SK-N-DZ (cell line): ENCODE measurements at regions not wholly inside any gene's neighbourhood (a gene's known extent, or its start where the extent isn't known, plus 50 kb on each side); places are given as distances from the start of the nearest gene placed in this dataset.

ENCODE experiments used
- DNase-seq: peaks from one replicate; pipeline ENCODE4 v3.0.0-alpha.2; 2015; ENCODE audit warnings: low spot score

DNA sequence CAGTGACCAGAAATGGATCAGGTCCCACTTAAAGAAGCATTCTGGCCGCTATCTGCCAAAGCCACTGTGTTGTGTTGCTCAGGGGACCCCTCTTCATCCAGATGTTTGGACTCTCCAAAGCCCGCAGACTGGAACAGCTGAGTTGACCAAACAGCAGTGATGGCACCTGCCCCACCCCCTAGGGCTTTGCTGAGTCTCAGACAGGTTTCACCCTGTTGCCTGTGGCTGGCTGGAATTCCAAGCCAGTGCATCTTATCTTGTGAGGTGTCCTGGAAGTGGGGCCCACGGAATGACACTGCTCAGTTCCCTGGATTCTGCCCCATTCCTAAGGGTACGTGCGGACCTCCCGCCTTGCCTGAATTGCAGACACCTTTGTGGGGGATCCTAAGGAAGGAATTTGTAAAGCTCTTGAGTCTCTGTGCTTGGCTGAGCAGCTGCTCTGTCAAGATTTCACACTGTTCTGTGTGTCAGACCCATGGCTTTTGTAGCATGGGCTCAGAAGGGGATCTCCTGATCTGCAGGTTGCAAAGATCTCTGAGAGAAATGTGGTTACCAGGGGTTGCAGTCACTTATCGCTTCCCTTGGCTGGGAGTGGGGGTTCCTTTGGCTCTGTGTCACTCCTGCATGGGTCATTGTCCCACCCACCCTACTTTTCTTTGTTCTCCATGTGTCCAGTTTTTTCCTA is 1707.9 kb upstream of the PCDH10 start:
- no peak for DNase-seq

DNA sequence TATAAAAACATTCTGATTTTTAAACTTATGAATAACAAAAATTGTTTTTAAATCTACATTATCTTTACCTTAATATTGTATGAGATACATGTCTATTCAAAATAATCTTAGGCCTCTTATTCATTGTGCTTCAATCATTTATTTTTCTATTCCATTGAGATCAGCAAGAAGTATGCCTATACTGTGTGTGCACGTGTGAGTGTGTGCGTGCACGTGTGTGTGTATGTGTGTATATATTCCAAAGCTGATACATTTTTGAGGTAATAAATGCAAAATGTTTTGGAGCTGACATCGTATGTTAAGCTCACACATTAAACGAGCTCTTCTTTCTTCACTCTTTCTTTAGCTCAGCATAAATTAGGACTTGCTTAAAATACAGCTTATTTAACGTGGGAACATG is 1701.2 kb upstream of the PCDH10 start:
- no peak for DNase-seq

- DNase-seq, result no peak
These were observed 1698.4 kb upstream of the PCDH10 start for GRCh38 chr4:131450572-131451209.

DNA sequence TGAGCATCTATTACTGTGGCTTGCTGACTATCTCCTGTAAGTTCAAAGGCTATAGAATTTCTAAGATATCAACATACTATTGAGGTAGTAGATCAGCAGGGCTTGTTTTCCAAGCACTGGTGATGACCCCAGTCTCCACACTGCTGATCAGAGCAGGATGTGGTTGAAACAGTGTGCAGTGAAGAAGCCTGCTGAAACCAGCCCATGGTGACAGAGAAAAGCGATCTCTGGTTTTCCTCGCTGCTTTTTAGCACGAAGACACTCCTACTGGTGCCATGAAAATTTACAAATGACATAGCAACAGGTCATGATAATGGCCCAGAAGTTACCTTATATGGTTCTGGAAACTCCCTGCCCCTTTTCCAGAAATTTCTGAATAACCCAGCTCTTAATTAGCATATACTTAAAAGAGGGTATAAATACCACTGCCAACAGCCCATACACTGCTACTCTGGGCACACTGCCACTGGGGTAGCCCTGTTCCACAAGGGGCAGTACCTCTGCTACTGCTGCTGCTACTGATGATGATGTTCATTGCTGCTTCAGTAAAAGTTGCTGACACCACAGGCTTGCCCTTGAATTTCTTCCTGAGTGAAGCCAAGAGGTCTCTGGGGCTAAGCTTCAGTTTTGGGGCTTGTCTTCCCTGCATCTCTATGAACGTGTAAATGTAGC is 1689.5 kb upstream of the PCDH10 start:
- peak; percentile 2 for DNase-seq

DNA sequence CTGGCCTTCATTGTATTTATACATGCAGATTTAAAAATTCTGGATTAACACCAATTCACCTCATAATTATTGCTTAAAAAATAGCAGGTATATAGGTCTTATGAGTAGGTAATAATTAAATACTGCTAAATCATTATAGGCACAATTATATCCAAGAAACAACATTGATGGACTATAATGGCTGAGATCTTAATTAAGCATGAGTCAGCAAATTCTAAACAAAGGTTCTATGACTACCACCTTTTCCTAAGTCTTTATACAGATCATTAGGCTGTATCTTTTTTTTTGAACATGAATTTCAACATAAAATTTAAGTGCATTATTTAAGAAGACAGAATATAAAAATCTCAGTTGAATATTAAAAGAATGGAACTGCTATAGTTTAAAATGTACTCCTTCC is 1678.7 kb upstream of the PCDH10 start:
- DNase-seq, result no peak

GRCh38 chr4:131488772-131489171 is 1660.3 kb upstream of the PCDH10 start:
- no peak for DNase-seq

DNA sequence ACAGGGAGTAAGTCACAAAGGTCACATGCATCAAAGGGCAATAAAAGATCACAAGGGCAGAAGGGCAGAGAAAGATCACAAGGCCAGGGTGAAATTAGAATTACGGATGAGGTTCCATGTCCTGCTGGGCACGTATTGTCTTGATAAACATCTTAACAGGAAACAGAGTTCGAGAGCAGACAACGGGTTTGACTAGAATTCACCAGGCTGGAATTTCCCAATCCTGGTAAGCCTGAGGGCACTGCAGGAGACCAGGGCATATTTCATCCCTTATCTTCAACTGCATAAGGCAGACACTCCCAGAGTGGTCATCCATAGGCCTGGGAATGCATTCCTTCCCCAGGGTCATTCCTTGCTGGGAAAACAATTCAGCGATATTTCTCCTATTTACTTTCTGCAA is 1652.9 kb upstream of the PCDH10 start:
- peak; percentile 17 for DNase-seq

- no peak for DNase-seq
These were observed 1649.8 kb upstream of the PCDH10 start for GRCh38 chr4:131499141-131499873.

DNA sequence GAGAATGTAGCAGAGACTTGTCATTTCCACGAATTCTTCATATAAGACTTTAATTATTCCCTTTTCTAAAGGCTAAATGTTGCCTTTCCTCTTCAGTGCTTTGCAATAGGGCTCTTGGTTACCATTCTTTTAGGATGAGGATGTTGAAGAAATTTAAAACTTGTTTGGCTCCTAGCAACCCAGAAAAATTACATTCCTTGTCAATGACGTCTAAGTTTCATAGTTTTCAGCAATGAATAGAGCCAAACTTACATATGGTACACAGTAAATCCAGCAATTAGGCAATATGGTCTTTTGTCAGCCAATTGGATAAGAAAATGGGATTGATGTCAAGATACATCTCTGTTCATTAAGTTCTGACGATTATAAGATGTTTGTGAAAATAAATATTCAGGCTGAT is 1639.6 kb upstream of the PCDH10 start:
- no peak for DNase-seq

GRCh38 chr4:131526686-131527085 is 1622.4 kb upstream of the PCDH10 start:
- DNase-seq, result no peak

- DNase-seq, result no peak
These were observed 1618.0 kb upstream of the PCDH10 start for GRCh38 chr4:131531087-131531486.

DNA sequence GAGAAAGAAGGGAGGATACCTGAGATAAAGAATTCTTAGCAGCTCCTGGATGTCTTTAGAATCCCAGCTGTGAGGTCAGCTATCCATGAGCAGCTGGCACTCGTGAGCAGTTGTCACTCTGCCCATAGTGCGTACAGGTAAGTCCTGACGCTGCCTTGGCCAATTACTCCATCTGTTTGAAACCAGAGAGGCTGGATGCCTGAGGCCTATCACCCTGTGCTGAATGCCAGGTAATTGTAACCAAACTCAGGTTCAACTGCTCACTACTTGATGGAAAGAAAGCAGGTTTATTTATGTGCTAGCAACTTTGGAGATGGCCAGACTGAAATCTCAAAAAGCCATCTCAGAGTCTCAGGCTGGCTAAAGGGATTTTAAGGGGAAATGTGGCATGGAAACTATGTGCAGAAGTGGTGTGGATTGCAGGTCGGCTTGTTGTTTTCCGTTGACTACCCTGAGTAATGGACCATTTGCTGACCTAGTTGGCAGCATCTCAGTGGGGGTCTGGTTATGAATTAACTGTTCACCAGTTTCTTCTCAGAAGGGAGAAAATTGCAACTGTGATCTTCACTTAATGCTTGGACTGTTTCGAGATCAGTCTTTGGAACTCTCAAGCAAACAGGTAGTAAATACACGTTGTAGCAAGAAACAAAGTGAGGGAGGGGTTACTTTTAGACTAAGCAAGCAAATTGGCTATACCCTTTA is 1614.0 kb upstream of the PCDH10 start:
- DNase-seq, result no peak

DNA sequence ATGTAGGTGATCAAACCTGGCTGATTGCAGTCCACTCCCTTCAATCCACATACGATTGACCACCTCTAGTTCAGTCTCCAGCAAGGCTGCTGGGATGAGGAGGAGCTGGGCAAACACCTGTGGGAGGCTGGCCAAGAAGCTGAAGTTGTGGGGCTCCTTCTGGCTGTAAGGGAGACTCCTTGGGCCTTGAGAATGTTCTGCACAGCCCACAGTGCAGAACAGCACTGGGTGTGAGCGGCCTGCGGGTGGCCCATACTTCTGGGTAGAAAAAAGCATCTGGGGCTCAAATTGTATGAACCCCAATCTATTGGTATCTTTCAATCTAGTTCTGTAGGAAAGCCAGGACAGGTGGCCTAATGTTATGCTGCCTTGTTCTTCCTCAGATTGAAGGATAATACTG is 1608.8 kb upstream of the PCDH10 start:
- no peak for DNase-seq

- no peak for DNase-seq
These were observed 1601.5 kb upstream of the PCDH10 start for GRCh38 chr4:131547506-131547981.

DNA sequence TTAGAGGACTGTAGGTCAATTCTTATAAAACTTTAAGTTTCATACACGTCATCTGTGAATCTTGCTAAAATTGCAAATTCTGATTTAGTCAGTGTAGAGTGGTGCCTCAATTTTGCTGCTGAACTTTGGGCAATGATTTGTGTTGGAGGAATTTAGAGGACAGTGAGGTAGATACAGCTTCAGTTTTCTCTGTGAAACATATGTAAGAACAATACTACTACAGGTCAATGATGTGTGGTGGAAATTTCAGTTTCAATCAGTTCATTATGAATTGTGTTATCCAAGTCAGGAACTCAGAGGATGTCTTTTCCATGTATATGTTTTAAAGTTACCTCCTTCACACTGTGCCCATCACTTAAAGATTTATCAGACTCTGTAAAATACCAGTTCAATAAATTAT is 1597.8 kb upstream of the PCDH10 start:
- DNase-seq, result no peak

DNA sequence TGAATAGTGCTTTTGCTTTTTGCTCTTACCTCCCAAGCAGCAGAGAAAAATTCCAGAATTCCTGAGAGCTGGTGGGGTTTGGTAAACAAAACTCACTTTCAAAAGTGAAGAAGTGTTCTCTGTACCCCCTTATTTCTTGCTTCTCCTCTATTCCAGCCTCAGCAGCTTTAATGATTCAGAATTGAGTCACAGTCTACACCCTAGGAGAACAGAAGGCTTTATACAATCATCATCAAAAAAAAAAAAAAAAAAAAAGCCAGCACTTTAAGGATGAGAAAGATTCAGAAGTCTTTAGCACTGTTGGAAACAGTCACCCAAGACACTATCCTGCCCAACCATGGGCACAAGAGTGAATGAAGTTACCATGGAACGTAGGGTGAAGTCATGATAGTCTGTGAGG is 1583.1 kb upstream of the PCDH10 start:
- DNase-seq, result no peak

DNA sequence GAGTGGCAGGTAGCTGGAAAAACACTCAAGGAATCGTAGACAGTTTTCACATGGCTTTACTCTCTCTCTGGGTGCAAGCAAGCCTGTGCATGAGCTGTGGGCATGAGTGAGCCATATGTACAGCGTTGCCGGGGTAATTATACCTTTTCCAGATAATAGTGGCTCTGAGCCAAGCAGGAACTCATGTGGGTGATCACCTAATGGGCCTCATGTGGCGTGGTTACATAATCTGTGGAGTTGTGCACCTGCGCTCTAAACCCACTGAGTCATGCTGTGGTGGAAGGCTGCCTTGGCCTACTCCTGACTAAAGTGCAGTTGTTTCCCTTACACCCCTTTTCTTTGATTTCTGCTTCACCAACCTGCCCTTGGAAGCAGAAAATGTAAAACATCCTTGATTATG is 1564.5 kb upstream of the PCDH10 start:
- no peak for DNase-seq

DNA sequence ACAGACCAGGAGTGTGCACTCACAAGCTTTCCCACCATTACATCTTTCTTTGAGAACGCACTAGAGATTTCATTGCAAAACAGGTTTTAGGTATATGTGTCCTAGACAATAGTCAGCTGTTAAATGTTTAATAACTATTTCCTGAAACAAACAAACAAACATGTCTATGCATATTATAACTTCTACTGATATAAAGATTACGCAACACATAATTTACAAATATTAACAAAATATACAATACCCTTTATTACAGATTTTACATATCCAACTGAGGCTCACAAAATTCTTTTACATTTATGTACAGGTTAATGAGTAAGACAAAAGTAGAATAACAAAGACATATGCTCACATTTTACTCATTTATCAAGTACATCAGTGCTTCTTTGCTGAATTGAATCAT is 1554.0 kb upstream of the PCDH10 start:
- no peak for DNase-seq

DNA sequence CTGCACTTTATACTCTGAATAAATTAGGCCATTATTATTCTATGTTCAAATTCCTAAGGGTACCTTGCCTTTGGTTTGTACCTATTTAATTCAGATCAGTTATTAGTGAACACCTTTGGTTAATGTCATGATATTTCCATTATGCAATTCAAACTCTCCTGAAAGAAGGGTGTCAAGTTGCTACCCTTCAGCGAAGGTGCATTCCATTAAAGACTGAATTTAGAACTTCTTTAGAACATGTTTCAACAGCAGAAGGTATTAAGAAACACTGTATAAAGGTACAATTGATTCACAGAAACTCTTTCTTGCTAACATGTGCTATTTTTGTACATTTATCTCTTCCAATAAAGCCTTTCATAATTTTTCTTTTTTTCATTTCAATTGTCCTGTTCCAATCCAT is 1545.4 kb upstream of the PCDH10 start:
- no peak for DNase-seq

- DNase-seq, result no peak
These were observed 1540.1 kb upstream of the PCDH10 start for GRCh38 chr4:131609039-131609438.

DNA sequence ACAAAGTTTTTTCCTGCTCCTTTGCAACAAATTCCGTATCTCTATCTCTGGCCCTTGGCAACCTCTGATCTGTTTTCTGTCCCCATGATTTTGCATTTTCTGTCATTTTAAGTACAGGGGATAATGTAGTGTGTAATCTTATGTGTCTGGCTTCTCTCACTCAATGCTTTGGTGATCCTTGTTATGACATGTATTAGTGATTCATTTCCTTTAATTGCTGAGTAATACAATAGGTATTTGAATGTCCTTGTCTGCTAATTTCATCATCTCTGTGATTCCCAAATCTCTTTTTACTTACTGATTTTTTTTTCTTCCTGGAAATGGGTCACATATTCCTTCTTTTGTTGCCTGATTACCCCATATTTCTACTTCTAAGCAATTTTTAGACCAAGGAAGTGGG is 1538.6 kb upstream of the PCDH10 start:
- DNase-seq, result peak; percentile 49
